ENCODE measurements at regions not wholly inside any gene's neighbourhood (a gene's known extent, or its start where the extent isn't known, plus 50 kb on each side); places are given as distances from the start of the nearest gene placed in this dataset.
"Not testable (repeated sequence)": the region's sequence is repeated elsewhere in the genome, so short reads cannot be mapped to it uniquely, and the experiment has no call there.

DNA sequence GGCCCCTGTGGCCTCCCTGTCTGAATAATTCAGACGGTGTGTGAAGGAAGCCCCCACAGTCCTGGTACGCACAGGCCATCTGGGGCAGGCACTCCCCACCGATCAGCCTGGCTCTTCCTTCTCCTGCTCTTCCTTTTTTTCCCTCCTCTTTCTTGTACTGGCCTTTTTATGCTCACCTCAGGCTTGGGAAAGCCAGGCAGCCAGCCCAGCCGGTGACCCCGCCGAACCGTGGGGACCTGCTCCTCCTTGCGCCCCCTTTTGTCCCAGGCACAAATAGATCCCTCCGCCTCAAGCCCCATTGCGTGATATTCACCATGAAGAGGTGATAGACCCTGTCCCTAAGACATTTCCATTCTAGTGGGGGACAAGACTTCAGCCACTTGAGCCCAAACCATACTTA is 80.2 kb upstream of the BRD7 start:
- Mint-ChIP-seq H3K27me3 (peaks cover 2% of the 10 kb centered on the region), H3K9me3 (no peaks in the 10 kb centered on the region), H3K4me3 (no peak overlapping the region), H3K36me3 (ENCODE audit: low read depth) (no peaks in the 10 kb centered on the region), H3K4me1 (no peaks in the 10 kb centered on the region), H3K27ac (no peak overlapping the region)
- DNase-seq, result no peak
- no peak for ATAC-seq

DNA sequence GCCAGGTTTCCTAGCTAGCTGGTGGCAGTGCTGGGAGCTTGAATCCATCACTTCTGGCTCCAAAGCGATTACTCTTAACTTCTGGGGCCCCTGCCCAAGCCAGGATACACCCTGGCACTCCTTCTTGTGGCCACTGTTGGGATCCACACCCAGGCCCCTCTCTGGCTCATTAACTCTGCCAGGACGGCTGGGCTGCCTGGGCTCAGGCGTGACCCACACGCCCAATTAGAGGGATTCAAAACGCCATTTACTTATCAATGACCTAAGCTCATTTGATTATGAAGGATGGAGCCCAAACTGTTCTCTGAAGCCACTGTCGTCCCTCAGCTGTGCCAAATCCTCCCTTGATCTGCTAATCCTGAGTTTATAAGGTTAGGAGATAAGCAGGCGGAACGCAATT is 79.7 kb upstream of the BRD7 start:
- Mint-ChIP-seq H3K9me3 (no peaks in the 10 kb centered on the region), H3K4me1 (no peaks in the 10 kb centered on the region), H3K36me3 (ENCODE audit: low read depth) (no peaks in the 10 kb centered on the region), H3K4me3 (no peak overlapping the region), H3K27ac (no peak overlapping the region), H3K27me3 (peaks cover 2% of the 10 kb centered on the region)
- no peak for DNase-seq
- ATAC-seq, result no peak

DNA sequence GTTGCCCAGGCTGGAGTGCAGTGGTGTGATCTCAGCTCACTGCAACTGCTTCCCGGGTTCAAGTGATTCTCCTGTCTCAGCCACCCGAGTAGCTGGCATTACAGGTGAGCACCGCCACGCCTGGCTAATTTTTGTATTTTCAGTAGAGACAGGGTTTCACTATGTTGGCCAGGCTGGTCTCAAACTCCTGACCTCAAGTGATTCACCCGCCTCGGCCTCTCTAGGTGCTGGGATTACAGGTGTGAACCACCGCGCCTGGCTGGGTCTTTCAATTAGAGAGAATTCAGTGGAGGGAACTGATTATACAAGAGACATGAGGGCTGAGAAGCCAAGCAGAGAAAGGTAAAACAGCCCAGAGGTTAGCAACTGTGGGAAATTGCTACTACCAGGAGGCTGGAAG is 78.6 kb upstream of the BRD7 start:
- DNase-seq; H3K4me3 Mint-ChIP-seq; H3K4me1 Mint-ChIP-seq; H3K36me3 Mint-ChIP-seq (ENCODE audit: low read depth); ATAC-seq; H3K27me3 Mint-ChIP-seq; H3K27ac Mint-ChIP-seq; H3K9me3 Mint-ChIP-seq: not testable (repeated sequence)

DNA sequence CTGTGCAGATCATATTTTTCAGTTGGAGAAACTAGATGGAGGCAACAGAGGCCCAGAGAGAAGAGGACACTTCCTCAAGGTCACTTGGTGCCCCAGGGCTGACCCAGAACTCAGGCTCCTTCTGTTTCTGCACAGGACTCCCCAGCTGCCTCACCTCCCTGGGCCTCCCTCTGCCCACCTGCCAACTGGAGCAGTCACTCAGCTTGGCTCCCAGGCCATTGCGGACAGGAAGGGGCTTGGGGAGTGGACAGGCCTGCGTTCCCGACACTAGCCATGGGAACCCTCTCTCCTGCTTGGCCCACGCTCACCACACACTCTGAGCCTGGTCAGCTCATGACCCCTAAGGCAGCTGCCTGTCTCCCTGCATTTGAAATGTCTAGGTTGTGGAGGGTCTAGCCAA is 78.1 kb upstream of the BRD7 start:
- peaks cover 1% of the 10 kb centered on the region for H3K36me3 Mint-ChIP-seq (ENCODE audit: low read depth)
- no peaks in the 10 kb centered on the region for H3K4me1 Mint-ChIP-seq
- H3K9me3 Mint-ChIP-seq, result peaks cover 3% of the 10 kb centered on the region
- DNase-seq, result no peak
- H3K27me3 Mint-ChIP-seq, result peaks cover 2% of the 10 kb centered on the region
- H3K4me3 Mint-ChIP-seq, result no peak overlapping the region
- H3K27ac Mint-ChIP-seq, result no peak overlapping the region
- no peak for ATAC-seq

DNA sequence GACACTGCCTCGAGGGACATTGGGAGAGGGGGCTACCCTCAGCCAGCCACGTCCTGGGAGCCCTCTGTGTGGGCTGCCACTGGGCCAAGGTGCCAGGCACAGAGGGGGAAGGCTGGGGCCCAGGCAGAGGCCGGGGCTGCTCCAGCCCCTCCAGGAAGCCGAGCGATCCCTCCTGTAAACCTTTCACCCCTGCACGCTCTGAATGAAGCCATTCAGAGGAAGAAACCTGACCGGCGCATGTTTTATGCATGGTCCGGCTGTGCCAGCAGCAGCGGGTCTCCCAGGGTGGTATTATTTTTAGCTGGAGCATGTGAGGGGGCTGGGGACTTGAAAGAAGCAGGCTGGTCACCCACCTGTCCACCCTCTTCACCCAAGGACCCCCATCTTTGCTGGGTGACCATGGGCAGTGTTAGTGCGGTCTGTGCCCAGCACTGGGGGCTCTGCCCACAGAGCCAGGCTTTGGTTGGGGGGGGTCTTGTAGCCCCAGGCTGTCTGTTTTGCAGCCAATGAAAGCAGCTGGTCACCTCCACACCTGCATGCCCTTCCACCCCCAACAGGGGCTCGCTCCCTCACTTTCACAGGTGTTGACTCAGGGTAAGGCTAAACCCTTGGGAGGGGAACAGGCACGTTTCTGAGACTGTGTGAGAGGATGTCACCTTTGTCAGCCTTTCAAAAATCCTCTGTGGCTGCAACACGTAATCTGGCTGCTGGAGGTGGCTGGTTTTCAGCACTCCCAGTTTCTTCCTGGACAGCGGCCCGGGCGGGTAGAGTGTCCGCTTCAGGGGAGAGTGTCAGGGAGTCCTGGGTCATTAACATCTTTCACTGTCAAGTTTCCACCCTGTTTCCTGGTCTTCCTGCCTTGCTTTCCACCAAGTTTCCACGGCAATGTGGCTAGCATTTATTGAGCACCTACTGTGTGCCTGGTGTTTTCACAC is 77.1 kb upstream of the BRD7 start:
- H3K36me3 Mint-ChIP-seq (ENCODE audit: low read depth), result peaks cover 2% of the 10 kb centered on the region
- DNase-seq (no peak), ATAC-seq (no peak)

DNA sequence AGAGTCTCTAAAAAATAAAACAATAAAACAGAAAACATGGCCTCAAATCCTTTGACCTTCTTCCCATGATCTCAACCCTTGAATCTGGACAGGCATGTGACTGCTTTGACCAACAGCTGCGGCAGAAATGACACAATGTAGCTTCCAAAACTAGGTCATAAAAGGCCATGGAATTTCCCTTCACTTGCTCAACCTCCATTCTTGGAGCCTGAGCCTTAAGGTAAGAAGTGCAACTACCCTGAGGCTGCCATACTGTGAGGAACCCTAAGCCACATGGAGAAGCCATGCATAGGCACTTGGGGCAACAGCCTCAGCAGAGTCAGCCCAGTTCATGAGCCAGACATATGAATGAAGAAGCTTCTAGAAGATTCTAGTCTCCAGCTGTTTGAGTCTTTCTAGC is 75.7 kb upstream of the BRD7 start:
- ATAC-seq, result no peak
- H3K36me3 Mint-ChIP-seq (ENCODE audit: low read depth), result peaks cover 4% of the 10 kb centered on the region

More for the DNA sequence above, 77.1 kb upstream of the BRD7 start:
- Mint-ChIP-seq H3K4me3 (no peak overlapping the region), H3K27me3 (peaks cover 2% of the 10 kb centered on the region), H3K4me1 (no peaks in the 10 kb centered on the region), H3K27ac (no peak overlapping the region), H3K9me3 (peaks cover 4% of the 10 kb centered on the region)

DNA sequence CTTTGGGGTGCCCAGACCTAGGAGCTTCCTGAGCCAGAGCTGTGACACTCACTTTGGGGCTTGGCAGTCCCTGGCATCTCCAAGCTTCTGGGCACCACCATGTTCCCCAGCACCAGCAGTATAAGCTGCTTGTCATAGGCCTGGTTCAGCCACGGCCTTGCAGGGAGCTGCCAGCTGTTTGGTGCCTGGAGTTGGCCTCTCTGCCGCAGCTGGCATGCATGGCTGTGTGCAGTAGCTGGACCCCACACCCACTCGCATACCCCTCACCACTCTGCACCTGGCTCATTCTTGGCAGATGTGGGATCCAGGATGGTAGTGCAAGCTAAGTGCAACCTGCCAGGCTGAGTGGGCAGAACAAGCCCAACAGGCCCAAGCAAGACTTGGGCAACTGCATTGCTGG is 73.4 kb upstream of the BRD7 start:
- no peak overlapping the region for H3K27ac Mint-ChIP-seq
- no peaks in the 10 kb centered on the region for H3K4me1 Mint-ChIP-seq
- peaks cover 26% of the 10 kb centered on the region for H3K9me3 Mint-ChIP-seq
- no peaks in the 10 kb centered on the region for H3K27me3 Mint-ChIP-seq
- ATAC-seq, result no peak
- no peak overlapping the region for H3K4me3 Mint-ChIP-seq
- peaks cover 8% of the 10 kb centered on the region for H3K36me3 Mint-ChIP-seq (ENCODE audit: low read depth)
- no peak for DNase-seq

More for the DNA sequence above, 75.7 kb upstream of the BRD7 start:
- Mint-ChIP-seq H3K4me3 (no peak overlapping the region), H3K27me3 (peaks cover 2% of the 10 kb centered on the region), H3K4me1 (no peaks in the 10 kb centered on the region), H3K9me3 (peaks cover 15% of the 10 kb centered on the region), H3K27ac (no peak overlapping the region)
- no peak for DNase-seq

DNA sequence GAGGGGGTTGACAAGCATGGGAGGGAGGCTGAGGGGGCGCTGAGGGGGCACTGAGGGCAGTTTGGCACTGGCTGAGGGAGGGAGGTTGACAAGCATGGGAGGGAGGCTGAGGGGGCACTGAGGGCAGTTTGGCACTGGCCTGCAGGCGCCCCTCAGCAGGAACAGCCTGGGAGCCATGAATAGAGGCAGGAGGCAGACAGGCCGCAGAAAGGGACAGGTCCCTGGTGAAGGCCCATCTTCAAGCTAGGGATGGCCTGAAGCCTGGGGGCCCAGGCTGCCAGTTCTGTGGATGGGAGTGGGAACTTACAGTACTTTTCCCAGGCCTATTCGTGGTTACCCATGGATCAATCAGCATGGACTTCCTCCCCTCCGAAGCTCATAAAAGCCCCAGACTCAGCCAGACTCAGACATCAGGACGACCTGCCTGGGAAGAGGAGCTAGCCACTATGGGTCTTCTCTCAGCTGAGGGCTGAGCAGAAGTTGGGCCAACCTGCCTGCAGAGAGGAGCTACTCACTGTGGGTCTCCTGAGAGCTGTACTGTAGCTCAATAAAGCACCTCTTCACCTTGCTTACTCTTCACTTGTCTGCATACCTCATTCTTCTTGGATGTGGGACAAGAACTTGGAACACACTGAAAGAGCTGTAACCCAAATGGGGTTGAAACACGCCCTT is 72.8 kb upstream of the BRD7 start:
- DNase-seq (no peak), ATAC-seq (no peak)
- Mint-ChIP-seq H3K4me1 (no peaks in the 10 kb centered on the region), H3K27me3 (no peaks in the 10 kb centered on the region), H3K27ac (no peak overlapping the region), H3K9me3 (peaks cover 26% of the 10 kb centered on the region), H3K4me3 (no peak overlapping the region), H3K36me3 (ENCODE audit: low read depth) (peaks cover 8% of the 10 kb centered on the region)

DNA sequence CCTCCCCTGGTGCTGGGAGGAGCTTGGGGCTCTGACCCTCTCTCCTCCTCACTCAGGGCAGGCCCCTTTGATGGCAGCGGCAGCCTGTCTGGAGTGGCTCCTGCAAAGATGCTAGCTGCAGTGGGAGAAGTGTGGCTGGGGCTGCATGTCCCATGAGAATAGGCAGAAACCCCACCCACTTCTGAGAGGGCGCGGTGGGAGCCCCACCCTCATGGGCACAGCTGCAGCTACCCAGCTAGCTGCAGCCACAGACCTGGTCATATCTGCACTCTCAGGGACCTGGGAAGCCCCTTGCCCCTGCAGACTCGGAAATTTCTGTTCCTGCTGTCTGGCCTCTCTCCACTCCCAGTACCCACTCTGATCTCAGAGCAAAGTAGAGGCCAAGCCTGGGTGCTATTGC is 72.2 kb upstream of the BRD7 start:
- no peak overlapping the region for H3K27ac Mint-ChIP-seq
- DNase-seq (no peak), ATAC-seq (peak; percentile 7)
- H3K4me3 Mint-ChIP-seq, result no peak overlapping the region
- peaks cover 8% of the 10 kb centered on the region for H3K36me3 Mint-ChIP-seq (ENCODE audit: low read depth)
- no peaks in the 10 kb centered on the region for H3K27me3 Mint-ChIP-seq
- H3K4me1 Mint-ChIP-seq, result no peaks in the 10 kb centered on the region
- peaks cover 26% of the 10 kb centered on the region for H3K9me3 Mint-ChIP-seq

DNA sequence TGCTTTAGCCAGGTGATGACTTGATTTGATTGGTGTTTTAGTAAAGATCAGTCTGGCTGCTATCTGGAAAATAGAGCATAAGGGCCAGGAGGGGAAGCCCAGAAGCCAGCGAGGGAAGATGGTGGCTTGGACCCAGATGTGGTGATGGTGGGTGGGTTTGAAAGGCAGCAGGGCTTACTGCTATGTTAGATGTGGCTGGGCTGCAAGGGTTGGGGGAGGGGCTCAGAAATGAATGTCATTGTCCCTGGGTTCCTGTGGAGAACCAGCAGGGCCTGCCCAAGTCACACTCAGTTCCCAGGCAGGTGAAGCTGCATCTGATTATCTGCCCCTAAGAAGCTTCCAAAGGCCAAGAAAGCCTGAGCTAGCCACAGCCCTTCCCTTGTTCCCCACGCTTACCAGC is 71.7 kb upstream of the BRD7 start:
- Mint-ChIP-seq H3K27ac (no peak overlapping the region), H3K4me1 (no peaks in the 10 kb centered on the region), H3K4me3 (no peak overlapping the region), H3K9me3 (peaks cover 26% of the 10 kb centered on the region), H3K27me3 (no peaks in the 10 kb centered on the region), H3K36me3 (ENCODE audit: low read depth) (peaks cover 8% of the 10 kb centered on the region)
- no peak for DNase-seq
- ATAC-seq, result no peak

DNA sequence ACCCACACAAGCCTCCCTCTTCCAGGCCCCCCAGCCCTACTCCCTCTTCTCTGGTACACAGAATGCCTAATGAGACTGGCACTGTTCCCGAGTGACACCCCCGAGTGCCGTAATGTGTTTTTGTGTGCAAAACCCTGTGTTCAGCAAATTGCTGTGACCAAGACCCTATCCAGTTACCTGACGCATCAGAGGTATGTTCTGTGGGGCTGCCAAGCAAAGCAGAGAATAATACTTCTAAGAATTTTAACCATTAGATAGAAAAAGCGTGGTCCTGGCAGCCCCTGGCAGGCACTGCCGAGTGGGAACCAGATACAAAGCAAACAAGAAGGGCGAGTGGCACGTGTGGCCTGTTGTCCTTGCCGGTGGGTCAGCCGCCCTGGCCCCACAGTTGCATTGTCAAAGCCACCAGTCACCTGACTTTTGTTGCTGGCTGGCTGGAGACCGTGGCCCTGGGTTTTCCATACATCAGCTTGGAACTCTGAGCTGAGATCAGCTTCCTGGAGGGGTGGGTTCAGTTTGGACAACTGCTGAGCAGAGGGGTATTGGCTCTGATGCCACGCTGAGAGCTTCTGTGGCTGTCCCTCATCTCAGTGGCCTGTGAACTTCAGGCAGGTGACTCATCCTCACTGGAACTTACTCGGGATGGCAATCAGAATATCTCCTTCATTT is 69.1 kb upstream of the BRD7 start:
- ATAC-seq, result no peak
- Mint-ChIP-seq H3K4me1 (no peaks in the 10 kb centered on the region), H3K9me3 (peaks cover 26% of the 10 kb centered on the region), H3K4me3 (no peak overlapping the region), H3K36me3 (ENCODE audit: low read depth) (peaks cover 8% of the 10 kb centered on the region), H3K27ac (no peak overlapping the region), H3K27me3 (no peaks in the 10 kb centered on the region)
- no peak for DNase-seq

DNA sequence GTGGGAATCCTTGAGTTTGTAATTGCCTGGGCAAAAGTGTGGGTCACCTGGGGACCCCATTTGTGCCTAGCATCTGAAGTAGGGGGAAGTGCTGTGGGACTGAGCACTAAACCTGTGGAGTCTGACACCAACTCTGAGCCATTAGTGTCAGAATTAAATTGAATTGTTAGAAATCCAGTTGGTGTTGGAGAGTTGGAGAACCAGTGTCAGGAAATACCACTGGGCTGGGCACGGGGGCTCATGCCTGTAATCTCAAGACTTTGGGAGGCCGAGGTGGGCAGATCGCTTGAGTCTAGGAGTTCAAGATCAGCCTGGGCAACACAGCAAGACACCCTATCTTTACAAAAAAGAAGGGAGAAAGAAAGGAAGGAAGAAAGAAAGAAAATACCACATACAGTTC is 67.5 kb upstream of the BRD7 start:
- H3K27me3 Mint-ChIP-seq, result no peaks in the 10 kb centered on the region
- no peak overlapping the region for H3K27ac Mint-ChIP-seq
- H3K4me1 Mint-ChIP-seq, result no peaks in the 10 kb centered on the region
- peaks cover 5% of the 10 kb centered on the region for H3K36me3 Mint-ChIP-seq (ENCODE audit: low read depth)
- peaks cover 22% of the 10 kb centered on the region for H3K9me3 Mint-ChIP-seq
- DNase-seq, result no peak
- ATAC-seq, result no peak
- H3K4me3 Mint-ChIP-seq, result no peak overlapping the region

DNA sequence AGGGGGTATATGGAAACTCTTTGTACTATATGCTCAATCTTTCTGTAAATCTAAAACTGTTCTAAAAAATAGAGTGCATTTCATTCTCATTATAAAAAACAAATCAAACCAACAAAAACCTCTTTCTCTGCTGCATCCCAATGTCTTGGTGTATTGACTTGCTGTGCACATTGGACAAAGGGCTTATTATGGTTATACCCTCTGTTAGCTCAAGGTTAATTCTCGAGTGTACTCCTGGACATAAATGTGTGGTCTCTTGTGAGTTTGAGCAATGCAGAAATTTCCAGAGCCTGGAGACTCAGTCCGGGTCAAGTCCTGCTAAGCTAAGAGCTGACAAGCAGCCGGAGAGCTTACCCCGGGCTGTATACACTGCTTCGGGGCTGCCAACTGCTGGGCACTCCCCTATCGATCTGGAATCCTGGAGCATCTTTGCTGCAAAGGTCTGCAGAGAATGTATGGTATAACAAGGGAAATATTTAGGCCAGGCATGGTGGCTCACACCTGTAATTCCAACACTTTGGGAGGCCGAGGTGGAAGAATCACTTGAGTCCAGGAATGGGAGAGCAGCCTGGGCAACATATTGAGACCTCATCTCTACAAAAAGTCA is 66.2 kb upstream of the BRD7 start:
- Mint-ChIP-seq H3K4me1 (no peaks in the 10 kb centered on the region), H3K27ac (no peak overlapping the region), H3K27me3 (no peaks in the 10 kb centered on the region), H3K4me3 (no peak overlapping the region), H3K36me3 (ENCODE audit: low read depth) (peaks cover 4% of the 10 kb centered on the region), H3K9me3 (peaks cover 15% of the 10 kb centered on the region)
- ATAC-seq (no peak), DNase-seq (no peak)

DNA sequence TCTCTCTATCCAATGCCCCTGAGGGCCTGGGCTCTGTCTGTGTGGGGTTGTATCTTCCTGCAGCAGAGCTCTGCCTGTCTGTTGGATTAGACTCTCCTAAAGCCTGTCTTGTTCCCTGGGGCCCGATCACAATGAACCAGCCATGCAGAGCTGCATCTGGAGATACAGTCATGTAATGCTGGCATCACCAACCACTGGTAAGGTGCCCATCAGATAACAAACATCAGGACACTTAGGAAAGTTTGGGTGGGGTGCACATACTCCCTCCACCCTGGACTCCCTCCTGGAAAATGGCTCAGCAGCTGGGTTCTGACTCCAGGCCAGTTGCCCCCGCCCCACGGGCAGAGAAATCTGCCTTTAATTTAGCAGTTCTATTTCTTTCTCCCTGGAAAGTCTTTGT is 61.3 kb upstream of the BRD7 start:
- no peak for ATAC-seq
- no peak overlapping the region for H3K27ac Mint-ChIP-seq
- no peaks in the 10 kb centered on the region for H3K4me1 Mint-ChIP-seq
- H3K27me3 Mint-ChIP-seq, result peaks cover 2% of the 10 kb centered on the region
- H3K9me3 Mint-ChIP-seq, result no peaks in the 10 kb centered on the region
- no peak for DNase-seq
- H3K4me3 Mint-ChIP-seq, result no peak overlapping the region
- H3K36me3 Mint-ChIP-seq (ENCODE audit: low read depth), result no peaks in the 10 kb centered on the region

All from activated naive CD8-positive, alpha-beta T cell treated with anti-CD3 and anti-CD28 coated beads, Interleukin-2, amount 50 U/mL, for 24 hours (primary cell).